ENCODE measurements at regions not wholly inside any gene's neighbourhood (a gene's known extent, or its start where the extent isn't known, plus 50 kb on each side); places are given as distances from the start of the nearest gene placed in this dataset.

GRCh38 chr12:123034022-123034541, 53.6 kb downstream of the ARL6IP4 start:
- H3K23me2 ChIP-seq (ENCODE audit: low read depth, low read length), result no peaks in the 10 kb centered on the region
- H2AFZ ChIP-seq (ENCODE audit: low read length), result no peak overlapping the region
- no peaks in the 10 kb centered on the region for H3K9me3 ChIP-seq (ENCODE audit: insufficient read depth in 2 of 2, low read depth in 1 of 2, low read length in 1 of 2)
- H4K5ac ChIP-seq (ENCODE audit: insufficient read length, low read depth, low read length), result no peak overlapping the region
- no peaks in the 10 kb centered on the region for H3K79me1 ChIP-seq (ENCODE audit: low read depth, low read length)
- H3K56ac ChIP-seq (replicated peaks; ENCODE audit: insufficient read length, low read depth, low read length), result no peak overlapping the region
- no peak overlapping the region for H2BK5ac ChIP-seq (ENCODE audit: low read depth, low read length)
- H2BK20ac ChIP-seq (ENCODE audit: low read length), result no peak overlapping the region
- H3K14ac ChIP-seq (ENCODE audit: insufficient read length), result no peak overlapping the region
- no peaks in the 10 kb centered on the region for H3K27me3 ChIP-seq (replicated peaks in 1 of 4; ENCODE audit: control insufficient read depth in 3 of 4, extremely low read depth in 1 of 4, insufficient read depth in 3 of 4, low read length in 3 of 4)
- no peak overlapping the region for H3K23ac ChIP-seq (ENCODE audit: insufficient read length)
- no peaks in the 10 kb centered on the region for H3K4me1 ChIP-seq (replicated peaks in 1 of 4; ENCODE audit: control insufficient read depth in 3 of 4, insufficient read depth in 4 of 4, low read length in 3 of 4)
- H4K20me1 ChIP-seq (replicated peaks in 1 of 2; ENCODE audit: control insufficient read depth in 1 of 2, insufficient read depth in 2 of 2, low read length in 2 of 2), result peaks cover 0 to 3% of the 10 kb centered on the region in 2 experiments
- H2BK15ac ChIP-seq (ENCODE audit: low read length), result no peak overlapping the region
- no peak overlapping the region for H3K4ac ChIP-seq (replicated peaks; ENCODE audit: insufficient read length, low read depth, low read length)
- ChIA-PET CTCF (ENCODE audit: partially characterized antibody) (no interaction called here), POLR2A (ENCODE audit: partially characterized antibody) (no interaction called here)
- H3K4me3 ChIP-seq (ENCODE audit: extremely low read depth in 1 of 4, insufficient read depth in 2 of 4, low read depth in 3 of 4, low read length in 4 of 4), result no peak overlapping the region
- H3K9ac ChIP-seq (replicated peaks in 1 of 4; ENCODE audit: extremely low read depth in 1 of 4, low read depth in 3 of 4, low read length in 3 of 4), result no peak overlapping the region
- no peak overlapping the region for H4K91ac ChIP-seq (replicated peaks; ENCODE audit: insufficient read length, low read length)
- no peaks in the 10 kb centered on the region for H3K36me3 ChIP-seq (ENCODE audit: control insufficient read depth in 2 of 4, insufficient read depth in 4 of 4, low read length in 3 of 4)
- H2AK5ac ChIP-seq (ENCODE audit: low read depth, low read length), result no peak overlapping the region
- DNase-seq (ENCODE audit: low read depth in 1 of 2, low spot score in 2 of 2) (no peak), FAIRE-seq (no peak)
- no peak overlapping the region for H3K18ac ChIP-seq (ENCODE audit: extremely low read depth, low read length)
- no peak overlapping the region for H3K27ac ChIP-seq (ENCODE audit: low read depth, low read length)
- H4K8ac ChIP-seq (ENCODE audit: extremely low read depth, insufficient read depth, low read length), result no peak overlapping the region; the same call in 1 of the 2 replicates
- WGBS, 2 experiments (ENCODE audit: extremely low coverage in 1 of 2, insufficient coverage in 1 of 2, insufficient read length in 1 of 2, insufficient replicate concordance in 2 of 2, low coverage in 1 of 2, low lambda C conversion rate in 2 of 2, missing lambda C conversion rate in 1 of 2), result 88% methylated on average over 21 of the region's 21 CpGs; no CpG with 5 or more reads in 1 of the 2 experiments
- H2BK120ac ChIP-seq (replicated peaks; ENCODE audit: low read depth, low read length), result no peak overlapping the region
- no peak for TF ChIP-seq EZH2 (IDR thresholded peaks at IDR 0.05; ENCODE audit: low read depth, low read length, severe bottlenecking)
- TF ChIP-seq SIRT6 (IDR thresholded peaks at IDR 0.05; ENCODE audit: low read length), result no peak
- TF ChIP-seq, protein P1, sequence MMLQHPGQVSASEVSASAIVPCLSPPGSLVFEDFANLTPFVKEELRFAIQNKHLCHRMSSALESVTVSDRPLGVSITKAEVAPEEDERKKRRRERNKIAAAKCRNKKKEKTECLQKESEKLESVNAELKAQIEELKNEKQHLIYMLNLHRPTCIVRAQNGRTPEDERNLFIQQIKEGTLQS (IDR thresholded peaks at IDR 0.05; ENCODE audit: insufficient read depth, low read depth, low read length), result no peak
- TF ChIP-seq YY1 (IDR thresholded peaks at IDR 0.05; ENCODE audit: low read depth, low read length), result no peak
- TF ChIP-seq KDM5A (IDR thresholded peaks at IDR 0.05; ENCODE audit: low read length), result no peak
- TF ChIP-seq, protein P2, sequence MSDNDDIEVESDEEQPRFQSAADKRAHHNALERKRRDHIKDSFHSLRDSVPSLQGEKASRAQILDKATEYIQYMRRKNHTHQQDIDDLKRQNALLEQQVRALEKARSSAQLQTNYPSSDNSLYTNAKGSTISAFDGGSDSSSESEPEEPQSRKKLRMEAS (IDR thresholded peaks at IDR 0.05), result no peak
- no peak for TF ChIP-seq RXRA (IDR thresholded peaks at IDR 0.05; ENCODE audit: insufficient read depth, low read depth, low read length)
- no peak for TF ChIP-seq MAFK (IDR thresholded peaks at IDR 0.05; ENCODE audit: low read depth, low read length)
- TF ChIP-seq RFX5 (IDR thresholded peaks at IDR 0.05; ENCODE audit: borderline replicate concordance, low read depth, low read length), result no peak
- H2BK12ac ChIP-seq (ENCODE audit: low read depth, low read length), result no peak overlapping the region
- no peak overlapping the region for H3K4me2 ChIP-seq (ENCODE audit: insufficient read depth in 1 of 2, low read depth in 2 of 2, low read length in 2 of 2)
- H3K79me2 ChIP-seq (ENCODE audit: control insufficient read depth in 1 of 2, insufficient read depth in 2 of 2, low read length in 2 of 2), result no peaks in the 10 kb centered on the region
